ENCODE measurements at regions not wholly inside any gene's neighbourhood (a gene's known extent, or its start where the extent isn't known, plus 50 kb on each side); places are given as distances from the start of the nearest gene placed in this dataset.

- Histone ChIP-seq H3K14ac (ENCODE audit: insufficient read length) (no peak overlapping the region), H2BK12ac (ENCODE audit: low read depth, low read length) (no peak overlapping the region), H3K4me2 (ENCODE audit: insufficient read depth in 1 of 2, low read depth in 2 of 2, low read length in 2 of 2) (no peak overlapping the region), H4K20me1 (replicated peaks in 1 of 2; ENCODE audit: control insufficient read depth in 1 of 2, insufficient read depth in 2 of 2, low read length in 2 of 2) (no peaks in the 10 kb centered on the region), H3K36me3 (ENCODE audit: control insufficient read depth in 2 of 4, insufficient read depth in 4 of 4, low read length in 3 of 4) (no peaks in the 10 kb centered on the region), H4K5ac (ENCODE audit: insufficient read length, low read depth, low read length) (no peak overlapping the region), H3K4me3 (ENCODE audit: extremely low read depth in 1 of 4, insufficient read depth in 2 of 4, low read depth in 3 of 4, low read length in 4 of 4) (no peak overlapping the region), H3K27me3 (replicated peaks in 1 of 4; ENCODE audit: control insufficient read depth in 3 of 4, extremely low read depth in 1 of 4, insufficient read depth in 3 of 4, low read length in 3 of 4) (no peaks in the 10 kb centered on the region), H3K79me1 (ENCODE audit: low read depth, low read length) (no peaks in the 10 kb centered on the region), H3K79me2 (ENCODE audit: control insufficient read depth in 1 of 2, insufficient read depth in 2 of 2, low read length in 2 of 2) (no peaks in the 10 kb centered on the region), H3K4me1 (replicated peaks in 1 of 4; ENCODE audit: control insufficient read depth in 3 of 4, insufficient read depth in 4 of 4, low read length in 3 of 4) (peaks cover 0 to 7% (median 0%) of the 10 kb centered on the region in 4 experiments; a peak in 2 of 7 replicates), H3K18ac (ENCODE audit: extremely low read depth, low read length) (no peak overlapping the region), H2BK20ac (ENCODE audit: low read length) (no peak overlapping the region), H3K23ac (ENCODE audit: insufficient read length) (no peak overlapping the region), H2BK5ac (ENCODE audit: low read depth, low read length) (no peak overlapping the region), H3K9me3 (ENCODE audit: insufficient read depth in 2 of 2, low read depth in 1 of 2, low read length in 1 of 2) (no peaks in the 10 kb centered on the region), H3K23me2 (ENCODE audit: low read depth, low read length) (no peaks in the 10 kb centered on the region), H2BK15ac (ENCODE audit: low read length) (no peak overlapping the region), H2AFZ (ENCODE audit: low read length) (0 out of 2 replicates have a peak overlapping the region, but pooled peaks have one; percentile 74), H3K9ac (replicated peaks in 1 of 4; ENCODE audit: extremely low read depth in 1 of 4, low read depth in 3 of 4, low read length in 3 of 4) (no peak overlapping the region), H3K56ac (replicated peaks; ENCODE audit: insufficient read length, low read depth, low read length) (no peak overlapping the region), H3K4ac (replicated peaks; ENCODE audit: insufficient read length, low read depth, low read length) (no peak overlapping the region), H4K8ac (ENCODE audit: extremely low read depth, insufficient read depth, low read length) (peak overlapping the region; percentile 39; the same call in 1 of the 2 replicates), H3K27ac (ENCODE audit: low read depth, low read length) (no peak overlapping the region), H2BK120ac (replicated peaks; ENCODE audit: low read depth, low read length) (no peak overlapping the region), H4K91ac (replicated peaks; ENCODE audit: insufficient read length, low read length) (no peak overlapping the region), H2AK5ac (ENCODE audit: low read depth, low read length) (no peak overlapping the region)
- TF ChIP-seq E2F6 (IDR thresholded peaks at IDR 0.05) (no peak), HDAC6 (IDR thresholded peaks at IDR 0.05; ENCODE audit: low read depth, low read length) (no peak), CHD2 (IDR thresholded peaks at IDR 0.05; ENCODE audit: low read length) (no peak), TCF12 (IDR thresholded peaks at IDR 0.05; ENCODE audit: low read depth, low read length) (no peak), SP1 (IDR thresholded peaks at IDR 0.05; ENCODE audit: low read depth, low read length) (no peak), MAX (IDR thresholded peaks at IDR 0.05) (no peak), BCL11A (IDR thresholded peaks at IDR 0.05; ENCODE audit: low read depth in 2 of 2, low read length in 2 of 2) (no peak), SRF (IDR thresholded peaks at IDR 0.05; ENCODE audit: low read depth, low read length) (no peak), MAFK (IDR thresholded peaks at IDR 0.05; ENCODE audit: low read depth, low read length) (no peak), JUND (IDR thresholded peaks at IDR 0.05; ENCODE audit: low read length) (no peak), CTBP2 (IDR thresholded peaks at IDR 0.05; ENCODE audit: borderline replicate concordance, insufficient read depth, insufficient read length, low read length) (no peak), TAF7 (optimal IDR thresholded peaks at IDR 0.05; ENCODE audit: borderline replicate concordance, low read depth, low read length) (no peak)
- ChIA-PET CTCF (ENCODE audit: partially characterized antibody) (interaction anchor here (0.6 to 1.0 kb wide), 2 partner anchors 10 to 458 kb away, joined by 3 read pairs; no protein-coding TSS in a partner anchor), POLR2A (ENCODE audit: partially characterized antibody) (no interaction called here)
- FAIRE-seq (no peak), DNase-seq (ENCODE audit: low read depth in 1 of 2, low spot score in 2 of 2) (no peak)
- WGBS, 2 experiments (ENCODE audit: extremely low coverage in 1 of 2, insufficient coverage in 1 of 2, insufficient read length in 1 of 2, insufficient replicate concordance in 2 of 2, low coverage in 1 of 2, low lambda C conversion rate in 2 of 2, missing lambda C conversion rate in 1 of 2): 85% methylated on average over 9 of the region's 9 CpGs; no CpG with 5 or more reads in 1 of the 2 experiments
Measured at GRCh38 chr1:113223546-113223945, 150.5 kb downstream of the LRIG2 start.

Measured in H1 (cell line).